NCI-H146 treated with DMSO at 0.1 percent for 48 hours (cell line): ENCODE measurements at regions not wholly inside any gene's neighbourhood (a gene's known extent, or its start where the extent isn't known, plus 50 kb on each side); places are given as distances from the start of the nearest gene placed in this dataset.
"Not testable (repeated sequence)": the region's sequence is repeated elsewhere in the genome, so short reads cannot be mapped to it uniquely, and the experiment has no call there.

ENCODE experiments used
- DNase-seq: peaks from one replicate; lab custom pipeline; 2025; ENCODE audit not compliant: unreplicated experiment; lab: John Stamatoyannopoulos, UW

GRCh38 chr4:173652283-173652931 is 122.4 kb upstream of the HAND2 start:
- no peak for DNase-seq

- no peak for DNase-seq
Measured at GRCh38 chr4:173651651-173652282, 121.7 kb upstream of the HAND2 start.

- DNase-seq: no peak
Measured at GRCh38 chr4:173647902-173648301, 117.9 kb upstream of the HAND2 start.

GRCh38 chr4:173642509-173642908 is 112.5 kb upstream of the HAND2 start:
- no peak for DNase-seq

- DNase-seq: no peak
Measured at GRCh38 chr4:173635395-173635794, 105.4 kb upstream of the HAND2 start.

- no peak for DNase-seq
Measured at GRCh38 chr4:173626277-173626676, 96.2 kb upstream of the HAND2 start.

GRCh38 chr4:173618648-173619047 is 88.6 kb upstream of the HAND2 start:
- DNase-seq: not testable (repeated sequence)

- DNase-seq: no peak
Measured at GRCh38 chr4:173609158-173609557, 79.1 kb upstream of the HAND2 start.

- not testable (repeated sequence) for DNase-seq
Measured at GRCh38 chr4:173608632-173609031, 78.6 kb upstream of the HAND2 start.

GRCh38 chr4:173591760-173592159 is 61.7 kb upstream of the HAND2 start:
- no peak for DNase-seq

- no peak for DNase-seq
Measured at GRCh38 chr4:173590697-173591096, 60.7 kb upstream of the HAND2 start.

- no peak for DNase-seq
Measured at GRCh38 chr4:173585876-173586572, 56.0 kb upstream of the HAND2 start.

- DNase-seq: no peak
Measured at GRCh38 chr4:173584506-173584905, 54.5 kb upstream of the HAND2 start.
